Stimulated activated CD4-positive, alpha-beta T cell treated with anti-CD3 and anti-CD28 coated beads, Interleukin-2, amount 100 ng/mL, for 48 hours (primary cell): ENCODE measurements at regions not wholly inside any gene's neighbourhood (a gene's known extent, or its start where the extent isn't known, plus 50 kb on each side); places are given as distances from the start of the nearest gene placed in this dataset.
"Not testable (repeated sequence)": the region's sequence is repeated elsewhere in the genome, so short reads cannot be mapped to it uniquely, and the experiment has no call there.

ENCODE experiments used
- DNase-seq, 2 donors: peaks; one replicate each; pipeline ENCODE4 v3.0.0-alpha.2; 2020

DNA sequence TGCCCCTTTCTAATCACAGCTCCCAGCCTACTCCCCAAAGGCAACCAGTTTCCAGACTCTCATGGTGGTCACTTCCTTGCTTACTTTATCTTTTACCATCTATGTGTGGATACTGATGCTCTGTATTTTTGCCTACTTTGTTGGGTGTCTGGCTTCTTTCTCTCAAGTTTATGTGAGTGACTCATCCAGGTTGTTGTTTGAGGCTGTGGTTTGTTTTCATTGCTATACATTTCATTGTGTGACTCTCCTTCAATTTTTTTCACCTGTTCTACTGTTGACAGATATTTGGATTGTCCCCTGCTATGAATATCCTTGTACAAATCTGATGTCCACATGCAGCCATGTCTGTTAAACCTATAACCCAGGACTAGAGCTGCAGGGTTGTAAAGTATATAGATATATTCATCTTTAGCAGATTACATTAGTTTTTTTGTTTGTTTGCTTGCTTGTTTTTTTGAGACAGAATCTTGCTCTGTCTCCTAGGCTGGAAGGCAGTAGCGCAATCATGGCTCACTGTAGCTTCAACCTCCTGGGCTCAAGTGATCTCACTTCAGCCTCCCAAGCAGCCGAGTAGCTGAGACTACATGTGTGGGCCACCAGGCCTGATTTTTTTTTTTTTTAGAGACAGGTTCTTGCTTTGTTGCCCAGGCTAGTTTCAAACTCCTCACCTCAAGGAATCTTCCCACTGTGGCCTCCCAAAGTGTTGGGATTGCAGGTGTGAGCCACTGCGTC, 72.9 kb upstream of the EEF1E1 start:
- DNase-seq, result no peak

DNA sequence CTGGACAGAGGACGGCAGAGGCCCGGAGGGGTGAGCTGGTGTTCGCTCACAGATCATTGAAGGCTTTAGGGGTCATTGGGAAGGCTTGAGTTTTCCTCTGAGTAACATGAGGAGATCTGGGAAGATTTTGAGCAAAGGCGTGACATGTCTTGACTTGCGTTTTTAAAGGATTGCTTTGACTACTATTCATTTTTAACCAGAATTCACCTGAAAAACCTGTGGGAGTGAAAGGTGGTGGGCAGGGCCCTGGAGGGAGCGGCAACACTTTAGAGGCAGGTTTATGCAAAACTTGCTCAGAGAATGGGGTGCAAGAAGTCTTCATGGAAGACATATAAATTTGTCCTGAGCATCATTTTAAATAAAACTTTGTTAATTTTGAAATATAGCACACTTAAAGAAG, 72.2 kb upstream of the EEF1E1 start:
- DNase-seq, result no peak

DNA sequence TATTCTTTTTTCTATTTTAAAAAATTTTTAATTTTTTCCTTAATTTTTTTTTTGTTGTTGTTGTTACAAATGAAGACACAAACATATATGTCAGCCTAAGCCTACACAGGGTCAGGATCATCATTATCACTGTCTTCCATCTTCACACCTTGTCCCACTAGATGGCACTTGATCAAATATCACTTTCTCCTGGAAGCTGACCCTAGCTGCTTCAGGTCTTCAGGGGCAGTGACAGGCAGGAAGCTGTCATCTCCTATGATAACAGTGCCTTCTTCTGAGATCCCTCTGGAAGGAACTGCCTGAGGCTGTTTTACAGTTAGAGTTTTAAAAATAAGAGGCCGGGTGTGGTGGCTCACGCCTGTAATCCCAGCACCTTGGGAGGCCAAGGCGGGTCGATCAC, 70.2 kb upstream of the EEF1E1 start:
- DNase-seq, result no peak

DNA sequence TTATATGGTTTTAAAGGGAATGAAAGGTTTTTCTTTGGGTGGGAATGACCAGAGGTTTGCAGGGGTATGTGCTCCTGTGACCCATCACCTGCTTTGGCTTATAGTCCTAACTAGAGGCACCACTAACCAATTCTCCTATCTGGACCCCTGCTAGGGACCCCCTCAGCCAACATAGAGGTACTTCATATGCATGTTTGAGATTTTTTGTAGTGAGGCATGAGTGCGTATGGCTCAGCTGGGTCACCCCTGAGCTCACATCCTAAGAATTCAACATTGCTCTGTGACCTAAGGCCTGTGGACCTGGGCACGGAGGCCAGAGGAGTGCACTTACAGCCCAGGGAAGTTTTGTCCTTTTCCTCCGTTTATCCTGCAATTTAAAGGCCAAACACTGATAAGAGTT, 68.4 kb upstream of the EEF1E1 start:
- DNase-seq, result no peak

DNA sequence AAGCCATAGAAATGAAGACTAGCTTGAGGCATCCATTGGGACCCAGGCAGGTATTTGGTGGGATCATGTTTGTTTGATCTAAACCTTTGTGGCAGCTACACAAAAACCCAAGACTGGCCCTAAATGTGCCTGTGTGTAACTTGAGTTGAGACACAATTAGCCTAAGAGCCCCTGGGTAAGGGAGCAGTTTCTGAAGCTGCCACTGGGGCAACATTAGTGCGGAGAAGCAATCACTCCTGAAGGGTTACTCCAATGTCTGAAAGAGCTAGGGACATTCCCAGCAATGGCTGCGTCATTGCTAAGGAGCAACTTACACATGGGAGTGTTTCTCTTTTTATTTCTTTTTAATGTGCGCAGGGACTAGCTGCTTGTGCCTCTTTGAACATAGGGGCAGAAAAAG, 67.9 kb upstream of the EEF1E1 start:
- DNase-seq, result no peak

DNA sequence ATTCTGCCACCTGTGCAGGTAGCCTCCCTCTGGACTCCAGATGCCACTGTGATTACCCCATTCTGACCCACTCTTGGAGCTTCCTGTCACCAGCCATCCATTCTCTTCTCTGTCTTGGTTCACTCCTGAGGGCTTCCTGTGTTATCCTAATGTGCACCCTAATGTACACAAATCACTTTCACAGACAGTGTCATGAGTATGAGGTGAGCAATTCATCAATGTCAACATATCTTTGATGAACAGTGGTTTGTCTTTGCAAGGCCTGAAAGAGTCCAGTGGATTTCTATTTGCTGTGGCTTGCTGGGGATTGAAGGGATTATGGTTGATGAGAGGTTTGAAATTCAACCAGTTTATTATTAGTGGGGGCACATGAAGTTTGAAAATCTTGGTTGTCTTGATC, 63.8 kb upstream of the EEF1E1 start:
- DNase-seq, result no peak

DNA sequence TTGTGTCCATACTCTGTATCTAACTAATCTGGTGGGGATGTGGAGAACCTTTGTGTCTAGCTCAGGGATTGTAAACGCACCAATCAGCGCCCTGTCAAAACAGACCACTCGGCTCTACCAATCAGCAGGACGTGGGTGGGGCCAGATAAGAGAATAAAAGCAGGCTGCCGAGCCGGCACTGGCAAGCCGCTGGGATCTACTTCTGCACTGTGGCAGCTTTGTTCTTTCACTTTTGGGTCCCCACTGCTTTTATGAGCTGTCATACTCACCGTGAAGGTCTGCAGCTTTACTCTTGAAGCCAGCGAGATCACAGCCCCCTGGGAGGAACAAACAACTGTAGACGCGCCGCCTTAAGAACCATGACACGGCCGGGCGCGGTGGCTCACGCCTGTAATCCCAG, 62.7 kb upstream of the EEF1E1 start:
- not testable (repeated sequence) for DNase-seq

DNA sequence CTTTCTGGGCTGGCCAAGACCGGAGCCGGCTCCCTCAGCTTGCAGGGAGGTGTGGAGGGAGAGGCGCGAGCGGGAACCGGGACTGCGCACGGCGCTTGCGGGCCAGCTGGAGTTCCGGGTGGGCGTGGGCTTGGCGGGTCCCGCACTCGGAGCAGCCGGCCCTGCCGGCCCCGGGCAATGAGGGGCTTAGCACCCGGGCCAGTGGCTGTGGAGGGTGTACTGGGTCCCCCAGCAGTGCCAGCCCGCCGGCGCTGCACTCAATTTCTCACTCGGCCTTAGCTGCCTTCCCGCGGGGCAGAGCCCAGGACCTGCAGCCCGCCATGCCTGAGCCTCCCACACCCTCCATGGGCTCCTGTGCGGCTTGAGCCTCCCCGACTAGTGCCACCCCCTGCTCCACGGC, 61.9 kb upstream of the EEF1E1 start:
- not testable (repeated sequence) for DNase-seq

DNA sequence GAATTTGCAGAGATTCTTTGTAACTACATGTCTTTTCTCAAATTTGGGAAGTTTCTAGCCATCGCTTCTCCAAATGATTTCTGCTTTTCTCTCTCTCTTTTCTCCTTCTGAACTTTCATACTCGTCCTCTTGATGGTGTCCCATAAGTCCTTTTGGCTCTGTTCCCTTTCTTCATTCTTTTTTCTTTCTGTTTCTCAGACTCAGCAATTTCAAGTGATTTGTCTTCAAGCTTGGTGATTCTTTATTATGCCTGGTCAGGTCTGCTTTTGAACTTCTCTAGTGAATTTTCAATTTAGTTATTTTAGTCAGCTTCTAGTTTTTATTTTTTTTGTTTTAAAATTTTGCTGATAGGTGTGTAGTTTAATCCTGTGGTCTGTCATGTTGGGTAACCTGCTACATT, 57.6 kb upstream of the EEF1E1 start:
- no peak for DNase-seq

DNA sequence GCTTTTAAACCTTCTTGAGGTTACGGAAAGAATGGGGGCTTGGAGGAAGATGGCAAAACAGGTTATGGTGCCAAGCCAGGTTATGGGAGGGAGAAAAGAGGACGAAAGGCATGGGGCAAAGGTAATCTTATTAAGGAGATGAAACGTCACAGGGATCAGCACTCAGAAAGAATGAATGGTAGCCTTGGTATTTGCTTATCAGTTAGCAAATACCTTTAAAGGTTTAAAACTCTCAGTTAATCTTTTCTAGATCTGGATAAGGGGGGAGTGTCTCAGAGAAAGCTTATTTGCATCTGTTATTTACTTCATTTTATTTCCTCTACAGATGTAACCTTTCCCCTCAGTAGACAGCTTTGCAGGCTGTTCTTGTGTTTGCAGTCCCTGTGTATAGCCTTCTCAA, 55.5 kb upstream of the EEF1E1 start:
- DNase-seq, result no peak

DNA sequence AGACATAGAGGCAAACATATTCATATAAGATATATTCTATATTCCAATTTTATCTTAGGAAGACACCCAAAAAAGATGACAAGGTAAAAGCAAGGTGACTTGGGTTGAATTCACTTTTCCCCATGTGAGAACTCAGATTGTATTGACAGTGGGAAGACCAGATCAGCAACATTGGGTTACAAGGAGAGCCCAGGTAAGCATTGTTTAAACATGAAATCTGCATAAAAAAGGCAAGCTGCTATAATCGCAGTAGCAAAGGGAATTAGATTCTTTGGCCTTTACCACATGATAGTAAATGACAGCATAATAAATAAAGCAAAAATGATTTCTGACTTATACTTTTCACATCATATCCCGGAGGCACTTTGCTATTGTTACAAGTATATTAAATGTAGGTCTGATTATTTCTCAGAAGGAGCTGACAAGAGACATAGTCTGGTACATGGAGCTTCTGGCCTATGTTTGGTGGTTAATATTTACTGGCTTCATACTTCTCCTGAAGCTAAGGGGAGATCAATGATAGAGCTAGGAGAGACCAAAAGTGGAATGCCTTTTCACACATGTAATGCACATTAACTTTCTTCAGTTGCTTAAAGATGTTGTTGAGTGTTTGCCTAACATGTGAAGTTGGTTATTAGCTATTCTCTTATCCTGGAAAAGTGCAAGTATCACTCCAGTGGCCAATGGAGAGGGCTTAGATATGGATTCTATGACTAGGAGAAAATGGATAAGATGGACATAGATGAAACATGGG, 53.1 kb upstream of the EEF1E1 start:
- DNase-seq, result no peak
